ENCODE measurements at regions not wholly inside any gene's neighbourhood (a gene's known extent, or its start where the extent isn't known, plus 50 kb on each side); places are given as distances from the start of the nearest gene placed in this dataset.
"Not testable (repeated sequence)": the region's sequence is repeated elsewhere in the genome, so short reads cannot be mapped to it uniquely, and the experiment has no call there.

DNA sequence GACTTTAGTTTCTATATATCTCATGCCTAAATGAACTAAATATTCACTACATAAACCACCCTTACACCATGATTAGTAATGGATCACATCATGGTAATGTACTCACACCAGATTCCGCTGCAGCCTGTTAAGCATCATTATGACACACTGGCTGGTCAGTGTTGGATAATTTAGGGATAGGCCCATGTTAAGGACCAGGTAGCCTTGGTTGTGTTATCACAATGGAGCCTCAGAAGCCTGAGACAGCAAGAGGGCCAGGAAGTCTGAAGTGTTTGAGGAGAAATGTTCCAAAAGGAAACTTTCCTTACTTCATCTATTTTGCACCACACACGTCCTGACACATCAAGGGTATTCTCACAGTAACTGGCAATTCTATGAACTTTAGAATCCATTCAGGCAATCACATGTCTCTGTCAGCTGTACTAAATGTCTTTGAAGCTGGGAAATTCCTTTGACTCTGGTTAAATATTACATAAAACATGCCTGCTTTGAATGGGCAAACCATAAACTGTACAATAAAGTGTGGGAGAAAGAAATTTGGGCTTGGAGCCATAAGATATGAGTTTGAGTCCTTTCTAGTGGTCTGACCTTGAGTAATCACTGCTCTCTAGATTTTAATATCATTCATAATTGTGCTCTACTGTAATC, 105.3 kb upstream of the DPT start:
- Histone ChIP-seq H3K27ac (peak overlapping the region; percentile 5; the same call in 1 of the 2 replicates), H3K36me3 (no peaks in the 10 kb centered on the region), H3K9me3 (replicated peaks) (no peaks in the 10 kb centered on the region), H3K4me1 (no peaks in the 10 kb centered on the region; the same call in 1 of the 2 replicates), H3K4me3 (no peak overlapping the region), H3K27me3 (no peaks in the 10 kb centered on the region)
- peak in 1 of 2 experiments; percentile 5 for DNase-seq

DNA sequence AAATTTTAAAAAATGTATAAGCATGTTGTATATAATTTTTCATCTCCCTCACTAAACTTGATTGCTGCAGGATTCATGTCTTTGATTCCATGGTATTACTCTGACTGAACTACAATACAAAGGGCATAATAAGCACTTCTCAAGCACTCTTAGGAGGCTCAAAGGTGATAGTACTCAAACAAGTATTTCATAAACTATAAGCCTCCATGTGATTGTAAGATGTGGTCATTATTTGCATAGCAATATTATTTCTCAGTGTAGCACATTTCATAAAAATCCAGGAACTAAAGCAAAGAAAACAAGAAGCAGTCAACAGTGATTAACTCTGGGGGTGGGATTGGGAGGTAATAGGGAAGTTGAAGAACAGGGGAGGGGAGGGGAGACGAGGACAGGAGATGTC, 106.2 kb upstream of the DPT start:
- no peak for DNase-seq
- Histone ChIP-seq H3K4me1 (no peaks in the 10 kb centered on the region; the same call in 1 of the 2 replicates), H3K9me3 (replicated peaks) (no peaks in the 10 kb centered on the region), H3K27ac (no peak overlapping the region), H3K27me3 (no peaks in the 10 kb centered on the region), H3K4me3 (no peak overlapping the region), H3K36me3 (no peaks in the 10 kb centered on the region)

DNA sequence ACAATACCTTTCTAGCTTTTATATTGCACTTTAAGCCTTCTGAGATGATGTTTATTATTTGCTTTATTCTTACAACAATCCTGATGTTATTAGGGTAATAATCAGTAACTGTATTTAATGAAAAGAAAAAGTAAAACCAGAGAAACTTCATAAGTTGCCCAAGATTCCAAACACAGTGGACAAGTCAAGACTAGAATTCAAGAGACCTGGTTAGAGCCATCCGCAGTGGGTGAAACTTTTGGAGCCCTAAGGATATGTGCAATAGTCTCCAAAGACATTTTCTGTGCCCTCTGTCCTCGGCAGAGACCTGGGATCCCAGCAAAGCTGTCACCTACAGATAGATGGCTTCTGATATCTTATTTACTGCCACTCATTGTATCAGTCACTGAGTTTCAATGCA, 106.8 kb upstream of the DPT start:
- no peaks in the 10 kb centered on the region for H3K27me3 ChIP-seq
- H3K4me1 ChIP-seq = no peaks in the 10 kb centered on the region; the same call in 1 of the 2 replicates
- H3K9me3 ChIP-seq (replicated peaks) = no peaks in the 10 kb centered on the region
- no peak for DNase-seq
- H3K36me3 ChIP-seq = no peaks in the 10 kb centered on the region
- no peak overlapping the region for H3K4me3 ChIP-seq
- no peak overlapping the region for H3K27ac ChIP-seq

DNA sequence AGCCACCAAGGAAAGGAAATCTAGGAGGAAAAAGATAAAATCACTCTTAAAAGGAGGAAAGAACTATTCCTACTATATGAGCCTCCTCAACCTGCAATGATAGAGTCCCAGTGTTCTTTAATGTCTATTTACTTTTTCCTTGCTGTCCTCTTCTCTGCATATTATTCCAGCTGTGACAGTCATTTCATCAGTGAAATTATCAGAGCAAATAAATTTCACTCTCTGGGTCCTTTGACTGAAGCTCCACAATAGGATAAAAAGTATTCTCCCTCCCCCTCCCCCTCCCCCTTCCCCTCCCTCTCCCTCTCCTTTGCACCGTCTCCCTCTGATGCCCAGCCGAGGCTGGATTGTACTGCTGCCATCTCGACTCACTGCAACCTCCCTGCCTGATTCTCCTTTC, 107.5 kb upstream of the DPT start:
- Histone ChIP-seq H3K4me3 (no peak overlapping the region), H3K4me1 (no peaks in the 10 kb centered on the region; the same call in 1 of the 2 replicates), H3K9me3 (replicated peaks) (no peaks in the 10 kb centered on the region), H3K27me3 (no peaks in the 10 kb centered on the region), H3K27ac (no peak overlapping the region), H3K36me3 (no peaks in the 10 kb centered on the region)
- no peak for DNase-seq

DNA sequence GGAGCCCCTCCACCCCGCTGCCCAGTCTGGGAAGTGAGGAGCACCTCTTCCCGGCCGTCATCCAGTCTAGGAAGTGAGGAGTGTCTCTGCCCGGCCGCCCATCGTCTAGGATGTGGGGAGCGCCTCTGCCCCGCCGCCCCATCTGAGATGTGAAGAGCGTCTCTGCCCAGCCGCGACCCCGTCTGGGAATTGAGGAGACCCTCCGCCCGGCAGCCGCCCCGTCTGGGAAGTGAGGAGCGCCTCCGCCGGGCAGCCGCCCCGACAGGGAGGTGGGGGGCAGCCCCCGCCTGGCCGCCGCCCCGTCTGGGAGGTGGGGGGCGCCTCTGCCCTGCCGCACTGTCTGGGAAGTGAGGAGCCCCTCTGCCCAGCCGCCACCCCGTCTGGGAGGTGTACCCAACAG, 108.2 kb upstream of the DPT start:
- H3K4me1 ChIP-seq; H3K27ac ChIP-seq; H3K4me3 ChIP-seq; H3K27me3 ChIP-seq; DNase-seq; H3K36me3 ChIP-seq; H3K9me3 ChIP-seq (replicated peaks): not testable (repeated sequence)

DNA sequence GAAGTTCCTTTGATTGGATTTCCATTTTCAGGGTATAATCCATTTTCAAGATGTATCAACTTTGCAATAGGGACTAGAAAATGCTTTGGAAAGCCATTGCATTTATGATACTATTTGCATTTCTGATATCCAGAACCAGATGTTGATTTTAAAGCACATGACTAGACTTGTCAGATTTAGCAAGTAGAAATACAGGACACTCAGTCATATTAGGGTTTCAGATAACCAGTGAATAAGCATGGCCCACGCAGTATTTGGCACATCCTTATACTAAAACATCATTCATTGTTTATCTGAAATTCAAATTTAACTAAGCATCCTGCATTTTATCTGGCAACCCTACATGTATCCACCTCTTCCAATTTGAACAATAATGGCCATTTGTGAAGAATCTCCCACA, 113.3 kb upstream of the DPT start:
- no peaks in the 10 kb centered on the region for H3K4me1 ChIP-seq
- H3K27me3 ChIP-seq = no peaks in the 10 kb centered on the region
- no peak overlapping the region for H3K4me3 ChIP-seq
- no peak overlapping the region for H3K27ac ChIP-seq
- no peaks in the 10 kb centered on the region for H3K36me3 ChIP-seq
- no peak for DNase-seq
- H3K9me3 ChIP-seq (replicated peaks) = no peaks in the 10 kb centered on the region

DNA sequence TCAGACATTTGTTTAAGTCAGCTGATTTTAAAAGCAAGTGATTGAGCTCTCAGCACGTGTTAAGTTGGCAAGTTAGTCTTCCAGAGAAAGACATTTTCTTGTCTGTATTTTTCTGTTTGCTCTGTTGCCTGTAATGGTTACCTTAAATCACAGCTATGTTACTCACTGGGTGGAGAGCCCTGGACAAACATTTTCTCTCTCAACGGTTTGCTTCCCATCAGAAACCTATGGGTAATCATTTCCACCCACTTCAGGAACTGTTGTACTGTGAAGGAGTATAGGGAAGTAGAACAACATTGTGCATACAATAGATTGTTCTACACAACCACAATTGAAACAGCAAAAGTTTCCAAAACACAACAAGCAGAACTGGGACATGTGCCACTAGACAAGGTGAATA, 113.9 kb upstream of the DPT start:
- Histone ChIP-seq H3K27ac (no peak overlapping the region), H3K4me1 (no peaks in the 10 kb centered on the region)

DNA sequence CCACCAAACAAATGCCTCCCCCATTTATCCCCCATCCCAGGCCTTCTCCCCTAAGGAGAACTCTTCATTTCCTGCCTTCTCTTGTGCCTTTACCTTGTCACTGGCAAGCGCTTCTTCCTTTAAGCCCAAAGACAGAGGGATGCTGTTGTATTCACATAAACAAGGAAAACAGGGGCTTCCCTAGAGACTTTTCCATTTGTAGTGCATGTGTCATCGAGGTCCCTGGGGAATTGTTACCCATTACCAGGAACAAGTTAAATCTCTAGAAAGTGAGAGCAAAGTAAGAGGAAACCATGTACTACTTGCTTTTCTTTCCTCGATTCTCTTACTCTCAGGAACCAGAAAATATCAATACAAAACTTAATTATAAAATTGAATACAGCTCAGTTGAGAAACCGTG, 114.4 kb upstream of the DPT start:
- no peak for DNase-seq
- Histone ChIP-seq H3K27me3 (no peaks in the 10 kb centered on the region), H3K36me3 (no peaks in the 10 kb centered on the region), H3K9me3 (replicated peaks) (no peaks in the 10 kb centered on the region), H3K4me3 (no peak overlapping the region), H3K4me1 (no peaks in the 10 kb centered on the region), H3K27ac (no peak overlapping the region)

More for the DNA sequence above, 113.9 kb upstream of the DPT start:
- H3K36me3 ChIP-seq = no peaks in the 10 kb centered on the region
- no peaks in the 10 kb centered on the region for H3K9me3 ChIP-seq (replicated peaks)
- no peak for DNase-seq
- H3K27me3 ChIP-seq = no peaks in the 10 kb centered on the region
- no peak overlapping the region for H3K4me3 ChIP-seq

DNA sequence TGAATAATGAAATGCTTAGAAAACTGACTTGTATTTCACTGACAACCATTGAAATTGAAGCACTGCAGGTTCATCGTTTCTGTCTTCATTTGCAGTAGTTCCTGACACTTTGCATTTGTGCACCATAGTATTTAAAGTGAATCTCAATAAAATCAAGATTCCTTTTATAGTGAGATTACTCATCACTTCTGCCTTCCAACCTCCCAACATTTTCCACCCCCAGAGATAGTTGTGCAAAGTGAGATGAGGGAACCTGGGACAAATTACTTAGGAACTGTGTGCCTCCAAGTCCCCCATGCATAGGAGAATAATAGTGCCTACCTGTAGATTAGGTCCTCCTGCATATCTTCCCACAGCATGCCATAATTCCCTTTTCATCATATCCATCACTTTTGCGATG, 114.9 kb upstream of the DPT start:
- no peak for DNase-seq
- Histone ChIP-seq H3K36me3 (no peaks in the 10 kb centered on the region), H3K4me1 (peaks cover 1% of the 10 kb centered on the region; the same call in 1 of the 2 replicates), H3K27ac (no peak overlapping the region), H3K27me3 (no peaks in the 10 kb centered on the region), H3K4me3 (no peak overlapping the region), H3K9me3 (replicated peaks) (no peaks in the 10 kb centered on the region)

DNA sequence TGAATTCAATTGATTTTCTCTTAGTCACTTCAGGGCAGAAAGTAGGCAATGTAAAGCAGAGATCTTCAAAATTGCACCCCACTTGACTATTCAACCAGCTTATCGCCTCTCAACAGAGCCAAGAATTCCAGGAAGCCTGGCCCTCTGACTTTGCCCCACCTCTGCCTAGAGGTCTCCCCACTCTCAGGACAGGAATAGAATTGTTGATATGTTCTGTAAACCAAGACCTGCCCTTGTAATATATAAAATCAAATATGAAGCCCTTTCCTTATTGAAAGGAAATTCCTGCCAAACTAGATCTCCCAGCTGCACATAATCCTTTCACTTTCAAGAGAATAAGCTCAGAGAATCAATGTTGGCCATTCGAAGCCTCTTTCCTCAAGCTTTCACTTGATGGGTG, 116.1 kb upstream of the DPT start:
- no peaks in the 10 kb centered on the region for H3K27me3 ChIP-seq
- H3K9me3 ChIP-seq (replicated peaks) = no peaks in the 10 kb centered on the region

DNA sequence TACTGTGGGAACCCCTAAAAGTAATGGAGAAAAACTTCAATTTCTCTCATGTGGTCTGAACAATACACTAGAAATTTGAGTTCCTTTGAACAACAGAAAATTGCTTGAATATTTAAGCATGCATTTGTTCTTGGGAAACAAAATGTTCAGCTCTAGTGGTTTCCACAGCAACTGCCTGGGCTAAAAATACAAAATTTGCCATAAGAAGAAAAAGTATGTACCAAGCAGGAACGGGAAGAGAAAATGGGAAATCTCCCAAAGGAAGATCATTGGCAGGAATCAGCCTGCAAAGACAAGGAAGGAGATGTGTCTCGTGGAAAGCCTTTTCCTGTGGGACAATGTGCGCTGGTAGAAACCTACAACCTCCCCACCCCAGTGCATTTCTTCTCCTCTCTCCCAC, 119.0 kb upstream of the DPT start:
- H3K27me3 ChIP-seq = no peaks in the 10 kb centered on the region
- peaks cover 5% of the 10 kb centered on the region; the same call in 1 of the 2 replicates for H3K4me1 ChIP-seq
- no peak for DNase-seq
- no peaks in the 10 kb centered on the region for H3K36me3 ChIP-seq
- H3K4me3 ChIP-seq = no peak overlapping the region
- no peaks in the 10 kb centered on the region for H3K9me3 ChIP-seq (replicated peaks)
- no peak overlapping the region for H3K27ac ChIP-seq

More for the DNA sequence above, 116.1 kb upstream of the DPT start:
- no peak overlapping the region for H3K4me3 ChIP-seq
- no peaks in the 10 kb centered on the region for H3K36me3 ChIP-seq
- H3K27ac ChIP-seq = no peak overlapping the region
- no peak for DNase-seq
- H3K4me1 ChIP-seq = peaks cover 5% of the 10 kb centered on the region; the same call in 1 of the 2 replicates

DNA sequence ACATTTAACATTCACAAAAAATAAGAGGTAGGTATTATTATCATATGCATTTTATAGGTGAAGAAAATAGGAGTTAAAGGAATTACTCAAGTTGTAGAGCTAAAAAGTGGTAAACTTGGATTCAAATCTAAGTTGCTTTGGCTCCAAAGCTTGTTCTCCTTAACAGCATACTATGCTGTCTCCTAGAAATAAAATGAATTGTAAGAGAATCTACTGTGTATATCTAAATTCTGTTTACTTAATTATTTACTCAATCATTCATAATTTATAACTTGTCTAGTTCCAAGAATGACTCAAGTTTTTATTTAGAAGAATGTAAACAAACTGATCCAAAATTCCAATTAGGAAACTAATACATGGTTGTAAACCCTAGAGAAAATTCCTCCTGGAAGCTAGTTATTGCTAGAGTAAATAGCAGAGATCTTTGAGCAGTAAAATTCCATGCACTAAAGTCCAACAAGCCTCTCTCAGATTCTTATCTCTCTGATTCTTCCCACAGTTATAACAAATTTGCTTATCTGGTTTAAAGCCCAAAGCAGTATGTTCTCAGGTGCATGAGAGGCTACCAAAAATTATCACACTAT, 132.5 kb upstream of the DPT start:
- Histone ChIP-seq H3K27me3 (no peaks in the 10 kb centered on the region), H3K36me3 (no peaks in the 10 kb centered on the region), H3K27ac (no peak overlapping the region), H3K4me1 (no peaks in the 10 kb centered on the region), H3K4me3 (no peak overlapping the region), H3K9me3 (replicated peaks) (no peaks in the 10 kb centered on the region)
- DNase-seq = no peak

DNA sequence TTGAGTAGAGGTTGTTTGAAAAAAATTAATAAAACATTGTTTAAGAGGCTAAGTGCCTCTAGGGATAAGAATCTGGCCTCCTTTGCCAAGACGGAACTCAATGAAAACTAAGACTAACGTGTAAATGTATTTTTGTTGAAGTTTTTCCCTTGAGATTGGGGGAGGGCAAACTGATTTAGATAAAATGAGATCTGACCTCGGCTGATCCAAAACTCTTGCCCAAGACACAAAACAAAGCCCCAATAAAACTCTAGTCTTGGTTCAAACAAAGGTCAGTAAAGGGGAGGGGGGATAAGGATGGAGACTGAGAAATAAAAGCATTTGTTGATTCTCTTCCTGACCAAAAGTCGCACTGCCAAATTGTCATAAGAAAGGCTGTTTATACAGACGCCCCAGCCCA, 134.8 kb upstream of the DPT start:
- no peaks in the 10 kb centered on the region for H3K27me3 ChIP-seq
- no peak for DNase-seq
- H3K4me1 ChIP-seq = no peaks in the 10 kb centered on the region
- no peak overlapping the region for H3K4me3 ChIP-seq
- H3K9me3 ChIP-seq (replicated peaks) = no peaks in the 10 kb centered on the region
- no peaks in the 10 kb centered on the region for H3K36me3 ChIP-seq
- no peak overlapping the region for H3K27ac ChIP-seq

DNA sequence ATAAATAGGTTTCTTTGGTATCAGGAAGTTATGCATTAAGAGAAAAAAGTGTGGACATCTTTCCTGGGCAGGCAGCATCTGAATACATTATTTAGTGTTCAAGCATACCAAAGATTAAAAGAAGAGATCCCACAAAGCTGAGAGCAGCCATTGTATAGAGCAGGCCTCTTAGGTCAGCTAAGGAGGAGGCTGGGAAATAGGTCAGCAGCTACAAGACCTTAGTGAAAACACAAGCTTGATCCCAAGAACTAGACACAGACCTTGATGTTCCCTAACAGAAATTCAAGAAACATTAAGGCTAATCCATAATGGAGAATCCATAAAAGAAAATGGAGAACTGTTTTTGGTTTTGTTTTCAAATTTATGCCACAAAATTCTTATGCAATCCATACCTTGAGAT, 135.3 kb upstream of the DPT start:
- Histone ChIP-seq H3K27ac (no peak overlapping the region), H3K9me3 (replicated peaks) (no peaks in the 10 kb centered on the region), H3K36me3 (no peaks in the 10 kb centered on the region)

DNA sequence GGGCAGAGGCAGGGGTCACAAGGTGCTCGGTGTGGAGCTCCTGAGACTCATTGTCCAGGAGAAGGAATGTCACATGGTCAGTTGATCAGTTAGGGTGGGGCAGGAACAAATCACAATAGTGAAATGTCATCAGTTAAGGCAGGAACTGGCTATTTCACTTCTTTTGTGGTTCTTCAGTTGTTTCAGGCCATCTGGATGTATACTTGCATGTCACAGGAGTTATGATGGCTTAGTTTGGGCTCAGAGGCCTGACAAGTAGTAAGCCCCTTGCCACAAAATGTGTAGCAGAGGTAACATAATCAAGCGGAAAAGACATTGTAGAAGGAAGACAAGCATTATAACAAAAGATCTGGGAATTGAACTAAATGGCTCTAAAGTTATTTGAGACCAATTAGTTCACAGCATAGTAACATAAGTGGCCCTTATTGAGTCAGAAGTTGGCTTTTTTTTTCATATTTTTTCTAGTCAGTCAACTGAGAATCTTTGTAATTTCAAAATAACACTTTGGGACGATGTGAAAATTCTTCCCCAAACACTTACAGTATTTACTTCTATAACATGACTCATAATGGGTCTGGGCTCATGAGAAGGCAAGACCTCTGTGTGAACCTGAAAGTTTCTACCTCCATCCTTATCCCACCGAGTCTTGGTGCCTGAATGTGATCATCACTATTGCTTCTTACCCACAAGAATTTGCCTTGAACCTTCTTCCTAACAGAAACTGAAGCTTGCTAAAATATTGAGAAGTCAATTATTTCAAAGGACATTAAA, 137.0 kb upstream of the DPT start:
- DNase-seq = no peak
- Histone ChIP-seq H3K27ac (no peak overlapping the region), H3K4me3 (no peak overlapping the region), H3K27me3 (no peaks in the 10 kb centered on the region), H3K4me1 (no peaks in the 10 kb centered on the region), H3K36me3 (no peaks in the 10 kb centered on the region), H3K9me3 (replicated peaks) (no peaks in the 10 kb centered on the region)

More for the DNA sequence above, 135.3 kb upstream of the DPT start:
- Histone ChIP-seq H3K4me1 (no peaks in the 10 kb centered on the region), H3K4me3 (no peak overlapping the region), H3K27me3 (no peaks in the 10 kb centered on the region)
- DNase-seq = no peak
